Neural crest cell (in vitro differentiated cells): ENCODE measurements at regions not wholly inside any gene's neighbourhood (a gene's known extent, or its start where the extent isn't known, plus 50 kb on each side); places are given as distances from the start of the nearest gene placed in this dataset.

Source experiments
- DNase-seq: peaks from one replicate; pipeline ENCODE4 v3.0.0; 2021; ENCODE audit warnings: low read depth, mixed read lengths, low spot score
- H3K27ac Mint-ChIP-seq: one replicate; pipeline ENCODE4 v1.8.0; 2021; ENCODE audit warnings: mild to moderate bottlenecking, mixed read lengths; ENCODE audit not compliant: unreplicated experiment
- H3K27me3 Mint-ChIP-seq: 2 replicates; pipeline ENCODE4 v1.8.0; 2021; ENCODE audit warnings: low read depth, mild to moderate bottlenecking, mixed read lengths
- H3K36me3 Mint-ChIP-seq: 2 replicates; pipeline ENCODE4 v1.8.0; 2021; ENCODE audit warnings: low read depth, mild to moderate bottlenecking, mixed read lengths
- H3K4me1 Mint-ChIP-seq: 2 replicates; pipeline ENCODE4 v1.8.0; 2021; ENCODE audit warnings: mixed read lengths
- H3K4me3 Mint-ChIP-seq: one replicate; pipeline ENCODE4 v1.8.0; 2021; ENCODE audit warnings: mild to moderate bottlenecking, mixed read lengths
- H3K9me3 Mint-ChIP-seq: 2 replicates; pipeline ENCODE4 v1.8.0; 2021; ENCODE audit warnings: mixed read lengths
- TF ChIP-seq, protein P1 (sequence below): fragments of 200-600 bp; sonication (generic); conservative IDR thresholded peaks from 2 replicates; pipeline ENCODE4 v1.5.0; 2021; ENCODE audit warnings: antibody characterized with exemption, mild to moderate bottlenecking

- no peak for DNase-seq
- no peak overlapping the region for H3K4me3 Mint-ChIP-seq
- TF ChIP-seq, protein P1, sequence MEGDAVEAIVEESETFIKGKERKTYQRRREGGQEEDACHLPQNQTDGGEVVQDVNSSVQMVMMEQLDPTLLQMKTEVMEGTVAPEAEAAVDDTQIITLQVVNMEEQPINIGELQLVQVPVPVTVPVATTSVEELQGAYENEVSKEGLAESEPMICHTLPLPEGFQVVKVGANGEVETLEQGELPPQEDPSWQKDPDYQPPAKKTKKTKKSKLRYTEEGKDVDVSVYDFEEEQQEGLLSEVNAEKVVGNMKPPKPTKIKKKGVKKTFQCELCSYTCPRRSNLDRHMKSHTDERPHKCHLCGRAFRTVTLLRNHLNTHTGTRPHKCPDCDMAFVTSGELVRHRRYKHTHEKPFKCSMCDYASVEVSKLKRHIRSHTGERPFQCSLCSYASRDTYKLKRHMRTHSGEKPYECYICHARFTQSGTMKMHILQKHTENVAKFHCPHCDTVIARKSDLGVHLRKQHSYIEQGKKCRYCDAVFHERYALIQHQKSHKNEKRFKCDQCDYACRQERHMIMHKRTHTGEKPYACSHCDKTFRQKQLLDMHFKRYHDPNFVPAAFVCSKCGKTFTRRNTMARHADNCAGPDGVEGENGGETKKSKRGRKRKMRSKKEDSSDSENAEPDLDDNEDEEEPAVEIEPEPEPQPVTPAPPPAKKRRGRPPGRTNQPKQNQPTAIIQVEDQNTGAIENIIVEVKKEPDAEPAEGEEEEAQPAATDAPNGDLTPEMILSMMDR = no peak
- H3K36me3 Mint-ChIP-seq = no peaks in the 10 kb centered on the region
- H3K4me1 Mint-ChIP-seq = no peaks in the 10 kb centered on the region
- H3K9me3 Mint-ChIP-seq = no peaks in the 10 kb centered on the region
- no peak overlapping the region for H3K27ac Mint-ChIP-seq
- peaks cover 23% of the 10 kb centered on the region for H3K27me3 Mint-ChIP-seq
Observed at GRCh38 chr12:132405742-132406251, 76.4 kb upstream of the GALNT9 start.

DNA sequence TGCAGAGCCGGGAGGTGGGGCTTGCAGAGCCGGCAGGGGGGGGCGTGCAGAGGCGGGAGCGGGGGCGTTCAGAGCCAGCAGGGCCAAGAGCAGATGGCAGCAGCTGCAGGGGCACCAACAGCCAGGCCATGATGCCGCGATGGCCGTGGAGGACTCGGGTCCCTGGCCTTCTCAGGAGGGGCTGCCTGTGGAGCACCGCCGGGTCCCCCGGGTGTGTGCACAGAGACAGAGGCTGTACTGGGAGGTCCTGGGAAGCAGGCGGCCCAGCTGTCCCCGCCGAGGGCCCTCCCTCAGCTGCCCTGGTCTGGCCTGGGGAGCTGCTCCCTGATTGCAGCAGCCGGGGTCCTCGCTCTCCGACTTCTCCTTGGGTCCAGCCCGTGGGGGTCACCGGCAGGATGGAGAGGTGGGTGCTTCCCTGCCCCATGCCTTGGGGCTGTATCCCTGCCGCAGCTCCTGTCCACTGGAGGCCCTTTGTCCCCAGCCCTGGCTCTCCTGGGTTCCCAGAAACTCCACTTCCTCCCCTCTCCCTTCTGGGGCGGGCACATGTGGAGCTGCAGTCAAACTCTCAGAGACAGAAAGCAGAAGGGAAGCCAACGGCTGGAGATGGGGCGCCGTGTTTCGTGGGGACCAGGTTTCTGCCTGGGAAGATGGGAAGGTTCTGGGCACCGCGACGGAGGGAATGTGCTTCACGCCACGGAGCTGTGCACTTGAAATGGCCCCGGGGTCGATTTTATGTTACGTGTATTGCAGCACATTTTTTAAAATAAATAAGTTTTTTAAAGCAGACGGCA, 75.8 kb upstream of the GALNT9 start:
- TF ChIP-seq, protein P1 = no peak
- DNase-seq = no peak
- no peaks in the 10 kb centered on the region for H3K4me1 Mint-ChIP-seq
- no peak overlapping the region for H3K4me3 Mint-ChIP-seq
- H3K27ac Mint-ChIP-seq = no peak overlapping the region
- H3K27me3 Mint-ChIP-seq = peaks cover 25% of the 10 kb centered on the region
- H3K36me3 Mint-ChIP-seq = no peaks in the 10 kb centered on the region
- H3K9me3 Mint-ChIP-seq = no peaks in the 10 kb centered on the region

- no peak for DNase-seq
- H3K36me3 Mint-ChIP-seq = no peaks in the 10 kb centered on the region
- TF ChIP-seq, protein P1 = no peak
- no peaks in the 10 kb centered on the region for H3K4me1 Mint-ChIP-seq
- no peak overlapping the region for H3K27ac Mint-ChIP-seq
- H3K27me3 Mint-ChIP-seq = peaks cover 26% of the 10 kb centered on the region
- no peaks in the 10 kb centered on the region for H3K9me3 Mint-ChIP-seq
- H3K4me3 Mint-ChIP-seq = no peak overlapping the region
Observed at GRCh38 chr12:132404435-132404855, 75.1 kb upstream of the GALNT9 start.

DNA sequence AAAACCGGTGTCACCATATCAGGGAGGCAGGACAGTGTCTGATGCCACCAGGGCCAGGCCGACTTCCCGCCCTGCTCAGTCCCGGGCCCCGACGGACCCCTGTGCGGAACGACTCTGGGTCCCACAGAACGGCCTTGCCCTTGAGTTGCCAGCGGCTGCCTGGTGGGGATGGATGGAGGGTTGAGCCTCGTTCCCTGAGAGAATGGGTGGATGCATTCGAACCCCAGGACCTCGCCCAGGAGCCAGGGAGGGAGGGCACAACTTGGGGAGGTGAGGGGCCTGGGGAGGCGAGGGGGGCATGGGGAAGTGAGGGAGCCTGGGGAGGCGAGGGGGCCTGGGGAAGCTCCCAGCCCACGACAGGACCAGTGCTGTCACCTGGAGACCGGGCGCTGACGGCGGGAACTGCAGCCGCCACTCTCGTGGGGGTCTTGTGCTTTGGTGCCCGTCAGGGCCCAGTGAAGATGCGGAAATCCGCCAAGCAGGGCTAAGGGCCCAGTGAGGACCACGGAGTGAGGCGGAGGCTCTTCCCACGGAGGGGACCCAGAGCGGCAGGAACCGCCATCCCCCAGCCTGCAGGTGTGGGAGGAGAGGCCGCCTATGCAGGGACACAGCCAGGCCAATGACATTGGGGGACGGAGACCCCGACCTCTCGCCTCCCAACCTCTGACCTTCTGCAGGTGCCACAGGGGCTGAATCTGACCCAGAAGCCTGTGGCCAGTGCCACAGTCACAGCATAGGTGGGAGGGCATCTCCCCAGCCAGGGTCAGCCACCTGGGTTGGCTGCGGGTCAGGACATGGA, 74.4 kb upstream of the GALNT9 start:
- H3K4me1 Mint-ChIP-seq = no peaks in the 10 kb centered on the region
- no peak overlapping the region for H3K4me3 Mint-ChIP-seq
- H3K27ac Mint-ChIP-seq = no peak overlapping the region
- DNase-seq = no peak
- no peaks in the 10 kb centered on the region for H3K9me3 Mint-ChIP-seq
- no peaks in the 10 kb centered on the region for H3K36me3 Mint-ChIP-seq
- peaks cover 31% of the 10 kb centered on the region for H3K27me3 Mint-ChIP-seq
- TF ChIP-seq, protein P1 = no peak

GRCh38 chr12:132402831-132403416, 73.5 kb upstream of the GALNT9 start:
- no peak overlapping the region for H3K27ac Mint-ChIP-seq
- TF ChIP-seq, protein P1 = no peak
- no peaks in the 10 kb centered on the region for H3K36me3 Mint-ChIP-seq
- no peak for DNase-seq
- no peak overlapping the region for H3K4me3 Mint-ChIP-seq
- H3K4me1 Mint-ChIP-seq = no peaks in the 10 kb centered on the region
- H3K27me3 Mint-ChIP-seq = peaks cover 40% of the 10 kb centered on the region
- H3K9me3 Mint-ChIP-seq = no peaks in the 10 kb centered on the region
